ENCODE measurements at regions not wholly inside any gene's neighbourhood (a gene's known extent, or its start where the extent isn't known, plus 50 kb on each side); places are given as distances from the start of the nearest gene placed in this dataset.
"Not testable (repeated sequence)": the region's sequence is repeated elsewhere in the genome, so short reads cannot be mapped to it uniquely, and the experiment has no call there.

DNA sequence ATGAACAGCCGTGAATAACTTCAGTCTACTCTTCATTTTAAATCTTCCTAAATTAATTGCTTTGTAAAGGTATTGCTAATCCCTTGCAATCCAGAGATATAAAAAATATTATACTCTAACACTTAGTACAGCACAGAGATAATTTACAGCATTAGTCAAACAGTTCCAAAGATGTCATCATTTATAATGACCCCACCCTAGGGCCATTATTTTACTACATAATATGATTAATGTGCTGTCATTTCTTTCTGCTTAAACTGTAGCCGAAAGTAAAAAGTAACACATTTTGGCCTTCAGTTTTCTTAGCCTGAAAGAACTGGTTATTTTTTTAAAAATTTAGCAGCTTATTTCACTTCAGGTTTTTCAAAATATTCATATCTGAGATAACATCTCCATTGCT lies 256.3 kb upstream of the RFC3 start:
- no peak for DNase-seq

GRCh38 chr13:33571618-33572017 lies 246.3 kb upstream of the RFC3 start:
- DNase-seq: no peak

DNA sequence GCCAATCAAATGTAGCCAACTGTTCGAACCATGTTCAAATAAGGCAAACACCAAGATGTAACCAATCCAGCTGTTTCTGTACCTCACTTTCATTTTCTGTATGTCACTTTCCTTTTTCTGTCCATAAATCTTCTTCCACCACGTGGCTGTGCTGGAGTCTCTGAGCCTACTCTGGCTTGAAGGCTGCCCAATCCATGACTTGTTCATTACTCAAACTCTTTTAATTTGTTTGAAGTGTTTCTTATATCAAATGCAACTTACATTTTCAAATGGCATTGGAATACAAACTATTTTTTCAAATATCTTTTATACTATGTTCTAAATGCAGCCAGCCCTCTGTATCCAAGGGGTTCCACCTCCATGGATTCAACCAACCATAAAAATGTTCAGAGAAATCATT lies 245.6 kb upstream of the RFC3 start:
- DNase-seq: not testable (repeated sequence)

- DNase-seq: no peak
Observed at GRCh38 chr13:33575378-33575777, 242.6 kb upstream of the RFC3 start.

GRCh38 chr13:33577007-33577406 lies 240.9 kb upstream of the RFC3 start:
- DNase-seq: no peak

DNA sequence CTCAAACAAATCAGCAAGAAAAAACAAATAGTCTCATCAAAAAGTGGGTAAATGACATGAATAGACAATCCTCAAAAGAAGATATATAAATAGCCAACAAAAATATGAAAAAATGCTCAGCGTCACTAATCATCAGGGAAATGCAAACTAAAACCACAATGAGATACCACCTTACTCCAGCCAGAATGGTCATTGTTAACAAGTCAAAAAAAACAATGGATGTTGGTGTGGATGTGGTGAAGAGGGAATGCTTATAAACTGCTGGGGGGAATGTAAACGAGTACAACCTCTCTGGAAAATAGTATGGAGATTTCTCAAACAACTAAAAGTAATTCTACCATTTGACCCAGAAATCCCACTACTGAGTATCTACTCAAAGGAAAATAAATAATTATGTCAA lies 239.2 kb upstream of the RFC3 start:
- DNase-seq: no peak

DNA sequence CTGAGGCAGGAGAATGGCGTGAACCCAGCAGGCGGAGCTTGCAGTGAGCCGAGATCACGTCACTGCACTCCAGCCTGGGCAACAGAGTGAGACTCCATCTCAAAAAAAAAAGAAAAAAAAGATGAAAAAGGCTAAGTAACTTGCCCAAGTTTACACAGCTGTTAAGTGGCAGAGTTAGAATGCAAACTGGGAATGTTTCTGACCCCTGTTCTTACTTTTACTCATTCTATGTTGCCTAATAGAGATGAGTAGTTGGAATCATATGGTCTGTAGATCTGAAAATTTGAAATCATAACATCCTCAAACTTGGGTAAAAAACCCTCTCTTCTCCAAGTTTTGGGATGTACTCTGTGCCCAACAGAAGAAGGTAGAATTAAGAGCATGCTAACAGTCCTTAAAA lies 235.8 kb upstream of the RFC3 start:
- no peak for DNase-seq

- no peak for DNase-seq
Observed at GRCh38 chr13:33583398-33583797, 234.6 kb upstream of the RFC3 start.

DNA sequence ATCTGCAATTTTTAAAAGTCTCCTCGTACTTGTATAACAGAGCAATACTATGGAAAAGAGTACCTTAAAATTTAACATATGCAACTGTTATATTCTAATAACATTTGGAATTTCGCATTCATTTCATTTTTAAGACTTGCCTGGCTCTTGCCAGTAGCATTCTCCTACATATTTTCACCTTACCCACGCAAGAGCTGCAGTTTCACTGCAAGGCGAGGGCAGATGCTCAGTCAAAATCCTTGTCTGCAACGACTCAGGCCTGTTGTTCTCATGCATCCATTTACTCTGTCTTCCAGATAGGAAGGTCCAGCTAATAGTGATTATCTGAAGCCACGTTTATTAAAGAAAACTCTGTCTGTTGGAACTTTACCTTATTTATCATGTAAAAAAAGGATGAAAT lies 227.0 kb upstream of the RFC3 start:
- DNase-seq: no peak

GRCh38 chr13:33606692-33607091 lies 211.3 kb upstream of the RFC3 start:
- DNase-seq: no peak

DNA sequence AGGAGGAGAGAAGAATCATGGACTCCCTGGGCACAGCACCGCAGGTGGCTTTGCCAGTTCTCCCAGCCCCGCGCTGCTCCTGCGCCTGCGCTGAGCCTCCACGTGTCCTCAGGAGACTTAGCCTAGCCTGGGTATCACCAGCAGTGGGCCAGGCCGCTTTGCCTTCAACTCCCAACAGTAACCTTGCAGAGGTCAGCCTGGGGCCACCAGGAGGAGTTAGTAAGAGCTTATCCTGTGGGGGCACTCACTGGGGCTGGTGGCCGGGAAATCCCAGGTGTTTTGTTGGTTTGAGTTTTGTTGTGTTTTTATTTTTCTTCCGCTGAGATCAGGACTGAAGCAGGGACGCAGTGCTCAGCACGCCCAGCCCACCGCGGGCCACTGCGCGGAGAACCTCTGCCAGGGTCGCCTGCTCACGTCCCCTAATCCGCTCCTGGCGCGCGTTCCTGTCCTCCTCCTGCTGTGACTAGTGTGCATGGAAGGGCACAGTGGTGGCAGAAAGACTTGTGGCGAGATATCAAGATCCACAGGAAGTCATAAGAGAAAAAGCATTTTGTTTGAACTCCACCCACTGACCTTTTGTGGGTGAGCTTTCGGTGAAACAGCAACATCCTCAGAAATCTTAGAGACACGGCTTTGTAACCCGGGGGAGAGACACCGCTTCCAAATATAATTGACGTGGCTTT lies 207.4 kb upstream of the RFC3 start:
- DNase-seq: peak; percentile 75

GRCh38 chr13:33611121-33611805 lies 206.7 kb upstream of the RFC3 start:
- DNase-seq: peak; percentile 41

- DNase-seq: no peak
Observed at GRCh38 chr13:33612641-33613638, 205.0 kb upstream of the RFC3 start.

DNA sequence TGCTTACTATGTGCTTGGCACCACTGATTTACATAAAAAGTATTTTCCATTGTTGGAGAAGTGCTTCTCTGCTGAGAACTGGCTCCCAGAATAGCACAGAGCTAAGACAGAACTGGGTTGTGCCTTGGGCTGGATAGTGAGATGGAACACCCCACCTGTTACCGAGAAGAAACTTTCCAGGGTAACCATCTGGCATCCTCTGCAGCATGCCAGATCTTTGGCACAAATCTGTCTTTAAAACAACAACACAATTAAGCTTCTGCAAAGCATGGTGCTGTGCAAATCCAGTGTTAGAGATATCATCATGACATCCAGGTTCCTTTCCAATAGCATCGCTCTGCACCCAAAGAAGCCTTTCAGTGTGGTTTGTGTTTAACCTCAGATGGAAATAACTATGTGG lies 202.5 kb upstream of the RFC3 start:
- DNase-seq: no peak

GRCh38 chr13:33616130-33616529 lies 201.8 kb upstream of the RFC3 start:
- DNase-seq: no peak

GRCh38 chr13:33617055-33617454 lies 200.9 kb upstream of the RFC3 start:
- no peak for DNase-seq

- DNase-seq: no peak
Observed at GRCh38 chr13:33624253-33624652, 193.7 kb upstream of the RFC3 start.

DNA sequence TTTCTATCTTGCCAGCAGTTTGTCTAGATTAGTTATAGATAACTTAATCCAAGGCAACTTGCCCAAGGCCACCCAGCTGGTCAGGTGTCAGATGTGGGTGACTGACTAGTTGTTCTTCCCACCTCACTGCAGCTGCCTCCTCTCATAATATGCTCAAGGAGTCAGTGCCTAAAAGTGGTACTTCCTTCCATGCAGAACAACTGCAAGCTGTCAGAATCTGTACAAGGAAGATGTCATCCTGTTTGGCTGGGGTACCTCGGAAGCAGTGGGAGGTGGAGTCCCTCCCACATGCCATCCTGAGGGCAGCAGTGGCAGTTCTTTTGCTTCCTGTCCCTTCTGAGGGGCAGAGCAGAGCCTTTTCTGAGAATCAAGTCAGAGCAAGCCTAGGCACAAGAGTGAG lies 193.2 kb upstream of the RFC3 start:
- no peak for DNase-seq

GRCh38 chr13:33626407-33626806 lies 191.5 kb upstream of the RFC3 start:
- no peak for DNase-seq

DNA sequence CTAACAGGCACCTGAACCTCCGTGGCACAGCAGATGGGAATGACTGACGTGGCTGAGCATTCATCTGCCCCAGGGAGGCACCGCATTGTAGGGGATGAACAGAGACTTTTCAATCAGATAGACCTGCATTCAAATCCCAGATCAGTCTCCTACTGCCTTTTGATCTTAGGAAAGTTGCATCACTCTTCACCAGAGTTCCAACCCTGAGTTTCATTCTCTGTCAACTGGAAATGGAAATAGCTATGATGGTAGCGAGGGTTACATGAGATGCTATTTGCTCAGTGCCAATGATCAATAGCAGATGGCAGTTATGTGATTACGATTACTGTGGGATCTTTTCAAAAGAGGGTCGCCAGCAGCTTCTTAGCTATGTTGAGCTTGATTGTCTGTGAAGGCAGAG lies 189.3 kb upstream of the RFC3 start:
- DNase-seq: no peak

DNA sequence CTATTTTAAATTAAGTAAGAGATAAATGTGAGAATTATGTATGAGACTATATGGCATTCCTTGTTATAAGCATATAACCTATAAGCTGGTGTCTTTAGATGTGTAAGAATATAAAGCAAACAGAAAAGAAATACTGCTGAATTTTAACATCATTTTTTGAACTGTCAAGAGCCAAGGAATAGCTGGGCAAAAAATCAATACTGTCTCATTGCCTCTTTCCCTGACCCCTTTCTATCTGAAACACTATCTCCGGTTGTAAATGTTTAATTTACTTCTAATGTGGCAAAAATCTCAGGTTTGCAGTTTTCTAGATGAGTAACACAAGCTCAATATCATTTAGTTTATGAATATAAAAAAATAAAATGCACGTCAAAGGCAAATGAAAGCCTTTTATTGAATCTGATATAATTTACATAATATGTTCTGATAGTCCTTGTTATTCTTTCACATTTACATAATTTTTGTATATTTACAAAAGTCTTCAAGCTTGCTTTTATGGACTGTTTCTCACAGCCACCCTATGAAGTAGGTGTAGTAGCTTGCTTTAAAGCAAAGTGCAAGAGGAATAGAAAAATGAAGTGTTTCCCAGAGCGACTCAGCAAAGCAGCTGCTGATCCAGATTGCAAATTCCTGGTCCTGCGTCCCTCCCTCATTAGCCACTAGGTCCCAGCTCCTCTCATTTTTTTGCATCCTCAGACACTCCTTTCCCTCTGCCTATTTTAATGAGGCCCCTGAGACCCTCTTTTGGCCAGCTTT lies 188.2 kb upstream of the RFC3 start:
- DNase-seq: no peak

DNA sequence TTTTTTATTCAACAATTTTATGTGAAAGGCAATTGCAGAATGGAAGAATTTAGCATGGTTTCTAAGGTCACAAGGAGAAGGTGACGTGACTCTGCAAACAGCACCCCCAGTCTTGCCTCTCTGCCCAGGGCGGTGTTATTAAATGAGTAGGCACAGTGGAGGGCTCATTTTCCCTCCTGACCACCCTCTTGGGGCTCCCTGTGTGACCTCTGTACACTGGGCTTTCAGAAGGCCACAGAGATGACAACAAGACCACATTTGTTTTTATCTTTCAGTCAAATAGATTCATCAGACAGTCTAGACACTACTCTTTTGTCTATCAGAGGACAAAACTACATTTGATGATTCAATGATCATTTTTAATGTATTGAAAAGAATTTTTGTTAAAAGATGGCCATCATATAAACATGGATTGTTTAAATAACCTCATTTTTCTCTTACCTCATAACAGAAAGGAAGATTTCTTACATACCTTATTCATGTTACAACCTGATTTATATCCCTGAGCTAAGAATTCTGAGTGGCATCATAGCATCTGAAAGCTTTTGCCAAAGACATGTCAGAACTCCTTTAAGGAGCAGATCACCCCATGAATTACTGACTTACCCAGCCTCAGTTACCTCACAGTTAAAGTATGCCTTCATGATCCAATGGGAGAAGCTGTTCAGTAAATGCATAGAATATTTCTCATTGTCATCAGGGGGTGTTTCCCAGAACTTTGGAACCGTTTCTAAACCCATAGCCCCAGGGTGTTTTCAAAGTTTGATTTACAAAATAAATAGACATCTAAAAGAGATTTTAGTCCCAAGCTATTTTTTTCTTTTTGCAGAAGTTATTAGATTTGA lies 184.0 kb upstream of the RFC3 start:
- DNase-seq: no peak
